GM19351 (cell line): ENCODE measurements at regions not wholly inside any gene's neighbourhood (a gene's known extent, or its start where the extent isn't known, plus 50 kb on each side); places are given as distances from the start of the nearest gene placed in this dataset.
"Not testable (repeated sequence)": the region's sequence is repeated elsewhere in the genome, so short reads cannot be mapped to it uniquely, and the experiment has no call there.

Experiments
- ATAC-seq: cut with Tn5 transposase; IDR thresholded peaks from one replicate; pipeline ENCODE4 v1.9.1; 2021; ENCODE audit warnings: mild to moderate bottlenecking, moderate library complexity; ENCODE audit not compliant: unreplicated experiment

DNA sequence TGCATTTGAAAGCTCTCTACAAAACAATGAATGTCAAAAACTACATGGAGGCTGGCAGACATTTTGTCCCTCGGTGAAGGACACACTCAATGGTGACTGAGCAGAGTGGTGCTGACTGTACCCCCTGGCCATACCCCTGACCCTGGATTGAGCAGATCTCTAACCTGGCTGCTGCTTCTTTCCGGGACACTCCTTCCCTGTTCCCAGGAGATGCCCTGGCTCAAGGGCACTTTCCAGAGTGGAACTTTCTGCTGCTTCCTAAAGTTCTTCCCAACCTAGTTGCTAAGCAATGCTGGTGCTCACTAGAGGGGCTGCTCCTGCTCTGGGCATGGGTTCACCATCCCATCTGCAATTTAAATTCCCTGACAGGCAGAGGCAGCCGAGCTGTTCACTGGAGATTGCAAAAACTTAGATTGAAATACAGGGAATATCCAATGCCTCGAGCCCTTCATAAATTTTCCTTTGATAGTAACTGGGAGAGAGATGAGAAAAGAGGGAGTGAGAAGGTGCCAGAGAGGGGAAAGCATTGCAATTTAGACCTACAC is 384.3 kb upstream of the PODXL start:
- no peak for ATAC-seq

DNA sequence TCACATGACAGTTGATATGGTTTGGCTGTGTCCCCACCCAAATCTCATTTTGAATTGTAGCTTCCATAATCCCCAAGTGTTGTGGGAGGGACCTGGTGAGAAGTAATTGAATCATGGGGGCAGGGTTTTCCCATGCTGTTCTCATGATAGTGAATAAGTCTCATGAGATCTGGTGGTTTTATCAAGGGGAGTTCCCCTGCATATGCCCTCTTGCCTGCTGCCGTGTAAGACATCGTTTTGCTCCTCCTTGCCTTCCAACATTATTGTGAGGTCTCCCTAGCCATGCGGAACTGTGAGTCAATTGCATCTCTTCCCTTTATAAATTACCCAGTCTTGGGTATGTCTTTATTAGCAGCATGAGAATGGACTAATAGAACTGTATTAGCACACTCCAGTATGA is 382.4 kb upstream of the PODXL start:
- not testable (repeated sequence) for ATAC-seq

DNA sequence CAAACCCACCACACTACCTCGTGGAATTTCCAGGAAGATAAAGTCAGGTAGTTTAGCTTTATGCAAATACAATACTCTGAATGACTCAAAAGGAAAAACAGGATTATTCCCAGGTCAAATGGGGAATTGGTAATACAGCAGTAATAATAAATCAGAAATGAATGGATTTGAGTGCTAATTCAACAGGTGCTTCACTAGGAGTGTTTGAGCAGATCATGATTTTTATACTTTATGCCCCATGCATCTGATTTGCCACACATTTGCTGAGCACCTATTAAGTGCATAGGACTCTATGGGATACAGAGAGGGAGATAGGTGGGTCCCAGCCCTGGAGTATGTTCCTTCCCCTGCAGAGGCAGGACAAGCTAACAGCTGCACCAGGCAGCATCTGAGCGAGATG is 381.4 kb upstream of the PODXL start:
- no peak for ATAC-seq

DNA sequence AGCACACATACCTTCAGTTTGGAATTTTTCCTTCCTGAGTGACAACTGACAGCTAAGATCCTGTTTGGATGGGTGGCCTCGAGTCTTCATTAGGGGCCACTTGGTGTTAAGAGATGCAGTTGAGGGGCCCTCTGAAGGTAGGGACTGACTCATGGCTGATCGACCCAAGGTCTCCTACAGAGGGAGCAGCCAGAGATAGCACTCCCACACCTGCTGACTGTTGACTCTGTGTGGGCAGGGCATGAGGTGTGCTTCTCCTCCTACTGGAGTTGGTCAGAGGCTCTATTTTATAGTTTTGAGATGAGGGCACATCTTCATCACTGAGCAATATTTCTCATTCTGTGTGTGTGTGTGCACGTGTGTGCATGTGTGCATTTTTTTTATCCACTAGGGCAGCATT is 378.8 kb upstream of the PODXL start:
- ATAC-seq: no peak

DNA sequence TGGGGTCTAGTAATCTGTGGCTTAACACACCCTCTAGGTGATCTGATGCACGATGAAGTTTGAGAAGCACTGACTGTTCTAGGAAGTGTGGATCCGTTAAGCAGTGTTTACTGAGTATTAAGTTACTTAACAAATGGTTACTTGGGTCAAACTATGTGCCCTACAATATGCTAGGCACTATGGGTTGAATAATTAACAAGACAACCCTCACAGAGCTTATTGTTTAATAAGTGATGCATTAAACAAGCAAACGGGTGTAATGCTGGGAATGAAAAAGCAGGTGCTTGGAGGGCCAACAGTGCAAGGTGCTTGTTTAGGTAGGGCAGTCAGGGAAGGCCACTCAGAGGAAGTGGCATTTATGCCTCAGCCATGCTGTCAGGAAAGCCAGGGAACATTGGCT is 378.0 kb upstream of the PODXL start:
- no peak for ATAC-seq

DNA sequence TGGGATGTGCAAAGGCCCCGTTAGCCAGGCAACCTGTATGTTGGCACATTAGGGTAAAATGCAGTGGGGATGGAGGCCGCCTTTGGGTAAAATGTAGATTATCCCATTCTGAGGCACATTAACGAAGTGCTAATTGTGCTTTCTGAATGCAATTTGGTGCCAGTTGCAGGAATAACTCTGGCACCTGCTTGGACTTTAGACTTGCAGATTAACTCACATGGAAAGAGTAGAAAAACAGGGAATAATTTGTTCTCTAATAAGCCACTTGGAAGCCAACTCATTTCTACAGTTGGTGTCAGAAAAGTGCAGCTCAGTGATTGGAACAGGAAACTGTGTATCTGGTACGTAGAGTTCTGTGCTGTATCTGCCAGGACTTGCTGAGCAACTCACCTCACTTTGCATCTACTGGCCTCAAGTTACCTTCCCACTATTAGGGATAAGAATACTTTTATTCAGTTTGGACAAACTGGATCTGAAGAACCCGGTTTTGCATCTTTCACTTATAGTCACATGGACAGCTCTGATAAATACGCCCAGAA is 377.4 kb upstream of the PODXL start:
- ATAC-seq: no peak

DNA sequence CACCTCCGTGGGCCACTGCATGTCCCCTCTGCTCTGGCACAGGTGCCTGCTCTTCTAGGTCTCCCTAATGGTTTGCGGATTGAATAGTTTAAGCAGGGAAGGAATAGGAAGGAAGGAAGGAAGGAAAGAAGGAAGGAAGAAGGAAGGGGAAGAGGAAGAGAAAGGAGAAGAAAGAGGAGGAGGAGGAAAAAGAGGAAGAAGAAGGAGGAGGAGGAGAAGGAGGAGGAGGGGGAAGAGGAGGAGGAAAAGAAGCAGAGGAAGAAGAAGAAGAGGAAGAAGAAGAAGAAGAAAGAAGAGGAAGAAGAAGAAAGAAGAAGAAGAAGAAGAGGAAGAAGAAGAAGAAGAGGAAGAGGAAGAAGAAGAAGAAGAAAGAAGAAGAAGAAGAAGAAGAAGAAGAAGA is 376.8 kb upstream of the PODXL start:
- not testable (repeated sequence) for ATAC-seq

DNA sequence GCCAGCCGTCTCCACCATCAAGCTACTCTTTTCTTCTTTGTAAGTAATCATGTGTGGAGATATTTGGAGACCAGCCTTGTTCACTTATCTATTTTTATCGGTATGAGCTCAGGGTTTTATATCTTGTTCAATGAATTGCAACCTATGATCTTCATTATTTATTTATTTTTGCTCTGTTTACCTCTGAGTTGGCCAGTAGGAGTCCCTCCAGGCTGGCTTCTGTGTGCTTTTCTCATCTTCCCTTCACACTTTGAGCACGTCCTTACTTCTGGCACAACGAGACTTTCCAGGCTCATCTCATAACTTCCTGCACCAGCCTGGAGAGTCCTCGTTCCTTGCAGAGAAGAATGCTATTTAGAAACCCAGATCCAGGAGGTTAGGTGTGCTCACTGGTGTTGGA is 375.8 kb upstream of the PODXL start:
- no peak for ATAC-seq

DNA sequence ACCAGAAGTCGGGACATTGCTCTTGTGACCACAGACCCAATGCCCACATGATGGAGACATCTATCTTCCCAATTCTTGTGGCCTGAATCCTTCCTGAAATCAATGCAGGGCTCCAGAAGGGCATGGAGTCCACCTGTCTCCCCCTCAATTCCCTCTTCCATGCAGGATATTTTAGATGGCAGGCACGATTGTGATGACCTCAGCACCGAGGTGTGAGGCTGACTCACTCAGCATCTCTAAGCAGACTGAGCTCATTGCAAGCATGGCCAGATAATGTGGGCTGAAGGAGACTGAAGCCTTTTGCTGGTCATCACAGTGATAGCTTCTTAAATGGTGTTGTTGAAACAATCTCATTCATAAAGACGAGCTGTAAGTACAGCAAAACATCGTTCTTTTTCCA is 374.9 kb upstream of the PODXL start:
- ATAC-seq: no peak

DNA sequence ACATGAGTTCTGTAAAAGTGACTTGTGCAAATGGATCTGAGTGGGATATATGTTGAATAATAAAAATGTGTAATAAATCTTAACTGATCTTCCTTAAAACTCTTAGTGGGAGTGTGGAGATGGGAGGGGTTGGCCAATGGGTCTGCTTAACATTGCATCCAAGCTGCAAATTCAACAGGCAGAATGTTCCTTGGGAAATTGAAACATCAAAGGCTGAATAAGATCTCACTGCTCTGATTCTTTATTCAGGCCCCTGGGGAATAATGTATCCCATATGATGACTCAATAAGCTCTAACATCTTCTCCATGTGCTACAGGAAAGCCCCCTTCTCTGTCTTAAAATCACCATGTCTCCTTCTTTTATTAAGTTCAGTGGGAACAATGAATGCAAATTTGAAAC is 373.2 kb upstream of the PODXL start:
- no peak for ATAC-seq

DNA sequence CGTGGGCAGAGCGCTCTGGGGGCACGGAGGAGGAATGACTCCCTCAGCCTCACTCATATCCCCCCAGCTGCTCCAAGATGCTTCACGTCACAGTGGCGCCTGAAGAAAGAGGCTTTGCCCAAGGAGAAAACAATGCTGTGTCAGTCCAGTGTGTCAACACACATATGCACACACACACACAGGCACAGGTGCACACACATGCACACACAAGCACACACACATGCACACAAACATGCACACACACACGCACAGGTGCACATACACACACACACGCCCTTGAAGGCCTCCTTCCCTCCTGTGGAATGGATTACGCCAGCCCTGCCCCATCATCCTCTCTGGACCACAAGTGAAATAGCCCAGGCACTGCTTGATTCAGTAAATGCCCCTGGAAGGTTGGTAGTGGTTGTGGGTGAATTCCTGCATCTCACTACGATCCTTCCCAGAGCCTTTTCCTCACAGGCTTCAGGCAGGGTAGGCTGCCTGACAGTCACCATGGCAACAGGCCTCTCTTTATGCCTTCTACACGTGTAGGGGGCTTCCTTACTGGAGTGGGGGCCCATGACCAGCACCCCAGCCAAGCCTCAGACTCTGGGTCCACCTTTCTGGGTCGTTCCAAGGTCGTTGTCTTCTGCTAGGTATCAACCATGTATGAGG is 371.5 kb upstream of the PODXL start:
- ATAC-seq: no peak

DNA sequence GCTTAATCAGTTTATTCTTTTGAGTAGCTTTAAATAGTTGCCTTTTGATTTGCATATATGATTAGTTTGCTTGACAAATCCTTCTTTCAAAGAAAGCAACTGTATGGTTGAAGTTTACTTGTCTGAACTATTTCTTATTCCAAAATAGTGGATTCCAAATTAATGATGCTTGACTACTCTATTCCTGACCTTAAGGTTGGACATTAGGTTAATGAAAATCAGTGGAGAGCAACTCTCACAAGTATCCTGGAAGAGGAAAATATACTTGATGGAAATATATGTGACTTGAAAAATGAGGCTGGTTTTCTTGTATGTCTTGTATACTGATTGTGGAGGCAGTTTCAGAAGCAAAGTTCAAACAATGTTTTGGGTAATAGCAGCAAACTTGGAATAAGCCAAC is 369.2 kb upstream of the PODXL start:
- no peak for ATAC-seq

DNA sequence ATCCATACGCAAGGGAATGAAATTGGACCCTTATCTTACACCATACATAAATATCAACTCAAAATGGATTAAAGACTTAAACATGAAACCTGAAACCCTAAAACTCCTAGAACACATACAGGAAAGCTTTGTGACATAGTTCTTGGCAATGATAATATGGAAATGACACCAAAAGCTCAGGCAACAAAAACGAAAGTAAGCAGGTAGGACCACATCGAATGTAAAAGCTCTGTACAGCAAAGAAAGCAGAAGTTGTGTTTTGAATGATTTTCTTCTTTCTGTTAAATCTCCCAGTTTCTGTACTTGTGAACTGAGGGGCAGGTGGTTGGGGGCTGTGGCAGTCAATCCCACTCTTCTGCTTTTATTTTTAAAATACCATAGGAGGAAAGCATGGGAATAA is 368.4 kb upstream of the PODXL start:
- peak; percentile 47 for ATAC-seq

DNA sequence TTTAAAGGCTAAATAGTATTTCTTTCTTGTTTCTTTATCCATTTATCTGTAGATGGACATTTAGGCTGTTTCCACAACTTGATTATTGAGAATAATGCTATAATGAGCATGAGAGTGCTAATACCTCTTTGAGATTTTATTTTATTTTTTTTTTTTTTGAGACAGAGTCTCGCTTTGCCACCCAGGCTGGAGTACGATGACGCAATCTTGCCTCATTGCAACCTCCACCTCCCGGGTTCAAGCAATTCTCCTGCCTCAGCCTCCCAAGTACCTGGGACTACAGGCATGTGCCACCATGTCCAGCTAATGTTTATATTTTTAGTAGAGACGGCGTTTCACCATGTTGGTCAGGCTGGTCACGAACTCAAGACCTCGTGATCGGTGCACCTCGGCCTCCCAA is 366.5 kb upstream of the PODXL start:
- not testable (repeated sequence) for ATAC-seq

DNA sequence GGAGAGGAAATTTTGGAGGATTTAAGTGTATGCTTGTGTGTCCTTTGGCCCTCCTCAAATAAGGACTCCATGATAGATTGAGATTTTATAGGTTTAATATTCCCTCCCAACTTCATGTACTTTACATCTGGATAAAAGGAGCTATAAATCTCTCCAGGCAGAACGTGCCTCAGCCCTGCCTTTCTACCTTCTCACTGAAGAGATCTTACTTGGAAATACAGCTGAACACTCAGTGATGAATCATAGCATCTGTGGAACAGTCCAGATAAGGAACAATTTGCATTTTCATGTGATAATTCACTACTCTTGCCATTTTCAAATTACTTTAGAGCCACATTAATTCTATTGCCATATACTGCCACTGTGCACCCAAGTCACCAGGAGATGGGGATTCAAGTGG is 364.6 kb upstream of the PODXL start:
- no peak for ATAC-seq

DNA sequence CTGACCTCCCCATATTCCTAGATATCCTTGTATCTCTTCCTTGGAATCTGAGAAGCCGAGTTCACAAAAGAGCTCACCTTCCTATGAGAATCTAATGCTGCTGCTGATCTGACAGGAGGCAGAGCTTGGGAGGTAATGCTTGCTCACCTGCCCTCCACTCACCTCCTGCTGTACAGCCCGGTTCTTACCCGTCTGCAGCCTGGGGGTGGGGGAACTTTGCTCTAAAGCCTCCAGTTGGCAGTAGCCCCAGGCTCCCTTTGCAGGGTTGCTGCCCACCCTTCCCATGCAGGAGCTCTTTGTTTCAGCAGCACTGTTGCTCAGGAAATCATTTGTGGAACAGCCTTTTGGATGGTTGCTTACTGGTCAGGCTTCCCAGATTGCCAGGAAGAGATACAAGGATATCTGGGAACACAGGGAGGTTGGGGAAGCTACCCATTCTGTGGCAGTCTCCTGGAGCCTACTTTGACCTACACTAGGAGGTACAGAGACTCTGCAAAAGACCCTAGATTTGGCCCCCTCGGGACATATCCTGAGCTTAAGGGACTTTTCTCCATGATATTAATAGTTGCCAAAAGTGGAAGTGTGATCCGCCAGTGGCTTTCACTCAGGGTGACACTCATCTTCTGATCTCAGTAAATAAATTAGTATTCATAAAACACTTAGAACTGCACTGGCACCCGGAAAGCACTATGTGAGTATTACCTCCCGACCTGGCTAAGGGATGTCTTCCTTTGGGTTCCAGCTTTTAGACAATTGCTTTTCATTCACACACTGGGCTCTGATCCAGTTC is 363.7 kb upstream of the PODXL start:
- peak; percentile 61 for ATAC-seq

DNA sequence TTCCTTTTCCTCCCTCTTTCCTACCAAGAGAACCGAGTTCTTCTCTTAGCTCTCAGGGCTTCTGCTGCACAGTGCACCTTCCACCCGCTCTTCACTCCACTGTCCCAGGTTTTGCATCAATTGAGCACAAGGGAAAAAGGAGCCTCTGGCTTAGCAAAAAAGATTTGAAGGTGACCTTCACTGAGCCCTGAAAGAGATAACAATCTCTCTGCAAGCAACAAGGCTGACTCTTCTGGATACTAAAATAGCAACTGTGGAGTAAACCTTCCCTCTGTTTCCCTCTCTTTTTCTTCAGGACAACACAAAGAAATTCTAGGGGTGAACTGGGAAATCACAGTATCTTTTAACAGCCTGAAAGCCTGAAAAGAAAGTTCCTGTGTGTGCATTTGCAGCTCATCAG is 354.7 kb upstream of the PODXL start:
- ATAC-seq: no peak

DNA sequence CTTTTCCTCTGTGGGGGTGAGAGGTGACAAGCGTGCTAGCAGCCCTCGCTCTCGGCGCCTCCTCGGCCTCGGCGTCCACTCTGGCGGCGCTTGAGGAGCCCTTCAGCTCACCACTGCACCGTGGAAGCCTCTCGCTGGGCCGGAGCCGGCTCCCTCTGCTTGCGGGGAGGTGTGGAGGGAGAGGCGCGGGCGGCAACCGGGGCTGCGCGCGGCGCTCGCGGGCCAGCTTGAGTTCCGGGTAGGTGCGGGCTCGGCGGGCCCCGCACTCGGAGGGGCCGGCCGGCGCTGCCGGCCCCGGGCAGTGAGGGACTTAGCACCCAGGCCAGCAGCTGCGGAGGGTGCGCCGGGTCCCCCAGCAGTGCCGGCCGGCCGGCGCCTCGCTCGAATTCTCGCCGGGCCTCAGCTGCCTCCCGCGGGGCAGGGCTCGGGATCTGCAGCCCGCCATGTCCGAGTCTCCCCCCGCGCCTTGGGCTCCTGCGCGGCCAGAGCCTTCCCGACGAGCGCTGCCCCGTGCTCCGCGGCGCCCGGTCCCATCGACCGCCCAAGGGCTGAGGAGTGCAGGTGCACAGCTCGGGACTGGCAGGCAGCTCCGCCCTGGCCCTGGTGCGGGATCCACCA is 352.8 kb upstream of the PODXL start:
- no peak for ATAC-seq

DNA sequence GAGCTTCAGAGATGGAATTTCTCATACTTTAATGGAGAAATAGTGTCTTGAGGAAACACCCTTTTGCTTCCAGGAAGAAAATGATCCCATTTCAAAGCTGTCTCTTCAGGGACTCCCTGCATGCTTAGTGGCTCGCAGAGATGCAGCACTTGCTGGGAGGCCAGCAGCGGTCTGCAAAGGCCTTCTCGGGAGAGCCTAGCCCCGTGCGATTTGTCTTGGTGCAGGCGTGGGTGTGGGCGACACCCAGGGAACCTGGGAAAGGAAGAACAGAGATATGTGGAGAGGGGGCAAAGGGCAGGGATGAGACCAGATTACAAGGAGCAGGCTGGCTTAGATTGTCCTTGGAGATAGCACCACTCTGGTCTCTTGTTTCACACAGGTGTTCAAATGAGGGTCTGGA is 352.3 kb upstream of the PODXL start:
- ATAC-seq: no peak

DNA sequence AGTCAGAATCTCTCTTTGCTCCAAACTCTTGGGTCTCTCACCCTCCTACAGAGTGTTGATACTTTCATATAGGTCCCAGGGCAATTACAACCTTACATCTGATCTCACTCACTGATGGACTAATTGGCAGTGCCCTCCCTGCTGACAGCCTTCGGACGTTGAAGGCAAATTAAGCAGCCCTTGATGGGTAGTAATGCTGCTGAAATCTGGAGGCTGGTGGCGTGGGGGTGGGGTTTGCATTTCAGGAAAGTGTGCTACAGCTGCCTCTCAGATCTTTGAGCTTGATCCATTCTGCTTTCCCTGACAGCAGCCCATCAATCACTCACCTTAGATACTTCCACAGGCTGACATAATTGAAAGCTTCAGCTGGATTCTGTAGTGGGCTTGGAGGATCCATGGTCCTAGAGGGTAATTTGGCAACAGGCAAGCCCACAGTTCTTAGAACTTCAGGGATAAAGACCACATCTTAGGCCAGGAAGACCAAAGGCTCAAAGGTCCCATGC is 349.1 kb upstream of the PODXL start:
- no peak for ATAC-seq

DNA sequence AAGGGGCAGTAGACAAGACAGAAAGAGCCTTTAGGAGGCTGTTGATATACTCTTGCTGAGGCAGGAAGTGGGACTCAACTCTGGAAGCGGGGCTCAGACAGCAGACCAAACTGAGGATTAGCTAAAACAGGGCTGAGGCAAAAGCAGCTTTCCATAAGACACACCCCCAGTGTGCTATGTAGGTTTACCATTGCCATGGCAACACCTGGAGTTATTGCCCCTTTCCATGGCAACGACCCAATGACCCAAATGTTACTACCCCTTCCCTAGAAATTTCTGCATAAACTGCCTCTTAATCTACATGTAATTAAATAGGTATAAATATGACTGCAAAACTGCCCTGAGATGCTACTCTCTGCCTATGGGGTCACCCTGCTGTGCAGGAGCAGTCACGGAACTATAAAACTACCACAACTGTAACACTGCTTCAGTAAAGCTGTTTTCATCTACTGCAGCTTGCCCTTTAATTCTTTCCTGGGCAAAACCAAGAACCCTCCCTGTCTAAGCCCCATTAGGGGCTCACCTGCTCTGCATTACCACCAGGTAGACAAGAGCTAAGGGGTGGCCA is 348.4 kb upstream of the PODXL start:
- ATAC-seq: no peak
